HCT116 (cell line): ENCODE measurements at regions not wholly inside any gene's neighbourhood (a gene's known extent, or its start where the extent isn't known, plus 50 kb on each side); places are given as distances from the start of the nearest gene placed in this dataset.

Experiments
- ATAC-seq: fragments of 200-7000 bp; cut with Tn5 transposase; 2 replicates; pipeline ENCODE4 v1.9.1; 2020; ENCODE audit warnings: mild to moderate bottlenecking, moderate library complexity
- BruUV-seq: library from RNA; stranded (reverse); fragments of 400-500 nt; replicated peaks from 2 replicates; lab custom pipeline; 2021; lab: Mats Ljungman, UMichigan
- CTCF ChIA-PET: fragments of 300-600 bp; sonication (Branson Sonifier 250); formaldehyde crosslinking; loops from one replicate; lab custom pipeline; 2021; ENCODE audit warnings: antibody characterized with exemption; lab: Charles Lee
- POLR2A ChIA-PET: fragments of 300-600, 350-600 bp; sonication (Branson Sonifier 250); formaldehyde crosslinking; loops from one replicate; lab custom pipeline; 2021; ENCODE audit warnings: antibody characterized with exemption; lab: Charles Lee
- RAD21 ChIA-PET, 2 experiments: fragments of 300-600 bp; sonication (Branson Sonifier 250); formaldehyde crosslinking; loops; one replicate each; lab custom pipeline; 2023; ENCODE audit warnings: low total read pairs in 2 of 2; ENCODE audit not compliant: uncharacterized antibody in 2 of 2, unreplicated experiment in 2 of 2, low non-redundant PET in 1 of 2; lab: Charles Lee
- DNase-seq: peaks from one replicate; pipeline ENCODE4 v3.0.0-alpha.2; 2010; ENCODE audit warnings: low read depth, low spot score
- H2AFZ ChIP-seq: fragments of 200-600 bp; shearing (Covaris generic), sonication (generic); 2 replicates; pipeline ENCODE4 v1.6.1; 2017; ENCODE audit warnings: low read depth, mixed run types, mixed read lengths, antibody characterized with exemption, low read length; ENCODE audit not compliant: poor library complexity, severe bottlenecking
- H3K27ac ChIP-seq: 2 replicates; pipeline ENCODE4 v1.5.1; 2012; ENCODE audit warnings: low read depth, low read length
- H3K27me3 ChIP-seq: fragments of 200-600 bp; sonication (generic); 2 replicates; pipeline ENCODE4 v1.6.1; 2016; ENCODE audit warnings: mixed run types, low read length, mixed read lengths; ENCODE audit not compliant: insufficient read depth
- H3K36me3 ChIP-seq, 2 experiments: fragments of 200-500 bp in 1 of 2; fragments of 200-600 bp in 1 of 2; sonication (Bioruptor generic) in 1 of 2; sonication (generic) in 1 of 2; 2 replicates each; pipeline versions ENCODE4 v1.5.1 to v1.6.1; 2014 to 2016; ENCODE audit warnings: low read length in 2 of 2, inconsistent platforms in 1 of 2, mixed read lengths in 1 of 2, mixed run types in 1 of 2; ENCODE audit not compliant: insufficient read depth in 2 of 2, control insufficient read depth in 1 of 2
- H3K4me1 ChIP-seq, 2 experiments: fragments of 200-600 bp in 1 of 2; sonication (generic) in 1 of 2; 2 replicates each; pipeline versions ENCODE4 v1.5.1 to v1.6.1; 2012 to 2017; ENCODE audit warnings: low read length in 2 of 2, inconsistent platforms in 1 of 2, mild to moderate bottlenecking in 1 of 2, mixed read lengths in 1 of 2, mixed run types in 1 of 2, moderate library complexity in 1 of 2; ENCODE audit not compliant: insufficient read depth in 2 of 2, control insufficient read depth in 1 of 2
- H3K4me2 ChIP-seq: fragments of 200-600 bp; sonication (generic); 2 replicates; pipeline ENCODE4 v1.6.1; 2017; ENCODE audit warnings: mixed run types, low read length, mixed read lengths
- H3K4me3 ChIP-seq, 2 experiments: fragments of 200-600 bp in 1 of 2; sonication (generic) in 1 of 2; replicated peaks in 1 of 2; 2 replicates each; pipeline ENCODE4 v1.5.1; 2011 to 2016; ENCODE audit warnings: low read length in 2 of 2, control low read depth in 1 of 2, low read depth in 1 of 2, mild to moderate bottlenecking in 1 of 2, mixed read lengths in 1 of 2, mixed run types in 1 of 2
- H3K79me2 ChIP-seq: fragments of 200-600 bp; sonication (generic); 2 replicates; pipeline ENCODE4 v1.6.1; 2017; ENCODE audit warnings: mild to moderate bottlenecking, mixed run types, low read length, moderate library complexity, mixed read lengths; ENCODE audit not compliant: insufficient read depth
- H3K9ac ChIP-seq: fragments of 200-600 bp; sonication (generic); 2 replicates; pipeline ENCODE4 v1.6.1; 2016; ENCODE audit warnings: low read length, mixed read lengths
- H3K9me2 ChIP-seq: fragments of 200-600 bp; sonication (generic), shearing (Covaris generic); 2 replicates; pipeline ENCODE4 v1.6.1; 2017; ENCODE audit warnings: mixed run types, mild to moderate bottlenecking, moderate library complexity; ENCODE audit not compliant: insufficient read depth
- H3K9me3 ChIP-seq, 2 experiments: fragments of 200-500 bp in 1 of 2; fragments of 200-600 bp in 1 of 2; sonication (Bioruptor generic) in 1 of 2; sonication (generic) in 1 of 2; 2 replicates each; pipeline ENCODE4 v1.6.1; 2014 to 2017; ENCODE audit warnings: low read length in 2 of 2, mixed read lengths in 2 of 2, inconsistent platforms in 1 of 2, low read depth in 1 of 2, mild to moderate bottlenecking in 1 of 2, mixed run types in 1 of 2, moderate library complexity in 1 of 2; ENCODE audit not compliant: control insufficient read depth in 1 of 2, insufficient read depth in 1 of 2
- H4K20me1 ChIP-seq: fragments of 200-600 bp; sonication (generic), shearing (Covaris generic); 2 replicates; pipeline ENCODE4 v1.6.1; 2017; ENCODE audit warnings: mixed run types, mild to moderate bottlenecking, moderate library complexity; ENCODE audit not compliant: insufficient read depth
- ATF3 ChIP-seq: IDR thresholded peaks from 2 replicates; pipeline ENCODE4 v1.6.1; 2012
- CBX3 ChIP-seq: IDR thresholded peaks from 2 replicates; pipeline ENCODE4 v1.6.1; 2012; ENCODE audit warnings: low read depth
- CEBPB ChIP-seq: IDR thresholded peaks from 2 replicates; pipeline ENCODE4 v1.6.1; 2012; ENCODE audit warnings: low read depth
- EGR1 ChIP-seq: IDR thresholded peaks from 2 replicates; pipeline ENCODE4 v1.6.1; 2012; ENCODE audit warnings: low read depth
- ELF1 ChIP-seq: IDR thresholded peaks from 2 replicates; pipeline ENCODE4 v1.6.1; 2012; ENCODE audit warnings: low read depth, borderline replicate concordance
- EZH2 ChIP-seq: fragments of 200-600 bp; sonication (generic); IDR thresholded peaks from 2 replicates; pipeline ENCODE4 v1.6.1; 2017; ENCODE audit warnings: antibody characterized with exemption, mixed run types
- FOSL1 ChIP-seq: IDR thresholded peaks from 2 replicates; pipeline ENCODE4 v1.6.1; 2012; ENCODE audit warnings: low read depth
- JUND ChIP-seq: IDR thresholded peaks from 2 replicates; pipeline ENCODE4 v1.6.1; 2012
- POLR2A ChIP-seq: IDR thresholded peaks from 2 replicates; pipeline ENCODE4 v1.7.0; 2011; ENCODE audit warnings: borderline replicate concordance; ENCODE audit not compliant: insufficient read depth, insufficient read length; ENCODE audit errors: extremely low read depth
- POLR2AphosphoS5 ChIP-seq: IDR thresholded peaks from 2 replicates; pipeline ENCODE4 v1.6.1; 2011; ENCODE audit warnings: mild to moderate bottlenecking, low read depth, low read length, moderate library complexity
- SIN3A ChIP-seq: IDR thresholded peaks from 2 replicates; pipeline ENCODE4 v1.6.1; 2012; ENCODE audit warnings: low read depth
- SP1 ChIP-seq: IDR thresholded peaks from 2 replicates; pipeline ENCODE4 v1.6.1; 2012; ENCODE audit warnings: low read depth
- SRF ChIP-seq: IDR thresholded peaks from 2 replicates; pipeline ENCODE4 v1.6.1; 2012; ENCODE audit warnings: low read depth
- TCF7L2 ChIP-seq: IDR thresholded peaks from 2 replicates; pipeline ENCODE4 v1.7.0; 2011; ENCODE audit warnings: borderline replicate concordance, inconsistent platforms; ENCODE audit not compliant: insufficient read depth, insufficient read length; ENCODE audit errors: extremely low read depth
- ZBTB33 ChIP-seq: IDR thresholded peaks from 2 replicates; pipeline ENCODE4 v1.6.1; 2011; ENCODE audit warnings: mild to moderate bottlenecking, low read length, moderate library complexity; ENCODE audit not compliant: insufficient replicate concordance; ENCODE audit errors: extremely low read depth
- ZFX ChIP-seq: fragments of 450-650 bp; IDR thresholded peaks from 2 replicates; pipeline ENCODE4 v1.6.1; 2017
- ZNF274 ChIP-seq: fragments of 200-500 bp; sonication (Bioruptor generic); IDR thresholded peaks from 2 replicates; pipeline ENCODE4 v1.6.1; 2014; ENCODE audit warnings: mild to moderate bottlenecking, low read depth, low read length, inconsistent platforms
- intact Hi-C: fragments of 100-400 bp; cut with micrococcal nuclease; formaldehyde crosslinking; loops from 2 replicates; pipeline ENCODE4 v1.10.0; 2022

GRCh38 chr2:78750219-78750618 is 275.3 kb upstream of the REG3G start:
- ATAC-seq (no peak), DNase-seq (no peak)
- intact Hi-C loops = no loop called here
- H3K27ac ChIP-seq = no peak overlapping the region
- no peaks in the 10 kb centered on the region for H3K79me2 ChIP-seq
- no TSS peak for BruUV-seq
- POLR2A ChIA-PET = no interaction called here
- peaks cover 6 to 20% of the 10 kb centered on the region in 2 experiments; a peak in 2 of 4 replicates for H3K9me3 ChIP-seq
- H3K27me3 ChIP-seq = no peaks in the 10 kb centered on the region
- no peaks in the 10 kb centered on the region for H4K20me1 ChIP-seq
- H3K4me2 ChIP-seq = no peak overlapping the region
- no peaks in the 10 kb centered on the region for H3K36me3 ChIP-seq
- no peak overlapping the region for H2AFZ ChIP-seq
- no peak for TF ChIP-seq ZFX
- no peak for TF ChIP-seq SP1
- TF ChIP-seq CBX3 = no peak
- TF ChIP-seq SRF = no peak
- no peak for TF ChIP-seq EZH2
- no peak for TF ChIP-seq FOSL1
- TF ChIP-seq CEBPB = no peak
- TF ChIP-seq JUND = no peak
- TF ChIP-seq EGR1 = no peak
- TF ChIP-seq ZNF274 = no peak
- no peaks in the 10 kb centered on the region for H3K4me1 ChIP-seq
- CTCF ChIA-PET = no interaction called here
- H3K4me3 ChIP-seq = no peak overlapping the region
- H3K9me2 ChIP-seq = no peaks in the 10 kb centered on the region
- RAD21 ChIA-PET = no interaction called here
- no peak overlapping the region for H3K9ac ChIP-seq

DNA sequence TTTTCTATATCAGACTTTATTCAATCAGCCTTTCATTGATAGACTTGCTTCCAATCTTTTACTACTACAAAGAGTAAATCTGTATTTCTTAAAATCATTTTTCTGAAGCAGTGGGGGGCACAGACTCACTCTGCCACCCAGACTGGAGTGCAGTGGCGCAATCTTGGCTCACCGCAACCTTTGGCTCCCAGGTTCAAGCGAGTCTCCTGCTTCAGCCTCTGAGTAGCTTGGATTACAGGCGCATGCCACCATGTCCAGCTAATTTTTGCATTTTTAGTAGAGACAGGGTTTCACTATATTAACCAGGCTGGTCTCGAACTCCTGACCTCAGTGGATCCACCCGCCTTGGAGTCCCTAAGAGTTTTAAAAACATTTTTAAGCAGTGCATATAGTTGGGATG is 270.6 kb upstream of the REG3G start:
- CTCF ChIA-PET = no interaction called here

More for the DNA sequence above, 270.6 kb upstream of the REG3G start:
- Histone ChIP-seq H3K36me3 (no peaks in the 10 kb centered on the region), H3K27ac (no peak overlapping the region), H3K4me1 (no peaks in the 10 kb centered on the region), H3K4me3 (no peak overlapping the region), H3K9me2 (no peaks in the 10 kb centered on the region), H3K79me2 (no peaks in the 10 kb centered on the region), H3K9me3 (peaks cover 0 to 10% of the 10 kb centered on the region in 2 experiments; a peak in 2 of 4 replicates), H2AFZ (no peak overlapping the region), H3K27me3 (no peaks in the 10 kb centered on the region), H4K20me1 (no peaks in the 10 kb centered on the region), H3K9ac (no peak overlapping the region), H3K4me2 (no peak overlapping the region)
- POLR2A ChIA-PET = no interaction called here
- DNase-seq (no peak), ATAC-seq (no peak)
- no peak for TF ChIP-seq ZBTB33
- TF ChIP-seq SP1 = no peak
- TF ChIP-seq POLR2AphosphoS5 = no peak
- no peak for TF ChIP-seq FOSL1
- TF ChIP-seq ATF3 = no peak
- TF ChIP-seq POLR2A = no peak
- no peak for TF ChIP-seq SRF
- no peak for TF ChIP-seq ZNF274
- TF ChIP-seq EGR1 = no peak
- TF ChIP-seq ELF1 = no peak
- TF ChIP-seq SIN3A = no peak
- TF ChIP-seq TCF7L2 = no peak
- TF ChIP-seq CEBPB = no peak
- no peak for TF ChIP-seq JUND
- intact Hi-C loops = no loop called here
- no TSS peak for BruUV-seq
- RAD21 ChIA-PET = no interaction called here
